GM12878 (cell line): ENCODE measurements at regions not wholly inside any gene's neighbourhood (a gene's known extent, or its start where the extent isn't known, plus 50 kb on each side); places are given as distances from the start of the nearest gene placed in this dataset.

ENCODE experiments used
- ATAC-seq: fragments of 200-7000 bp; cut with Tn5 transposase; 3 replicates; pipeline ENCODE4 v1.9.1; 2020; ENCODE audit warnings: mild to moderate bottlenecking, moderate library complexity
- BruUV-seq: library from RNA; stranded (reverse); fragments of 400-500 nt; replicated peaks from 2 replicates; lab custom pipeline; 2021; lab: Mats Ljungman, UMichigan
- CTCF ChIA-PET: fragments of 300-600 bp; sonication (Branson Sonifier 250); formaldehyde crosslinking; extraction: SDS; loops from one replicate; lab custom pipeline; 2021; ENCODE audit warnings: inconsistent platforms; lab: Yijun Ruan, JAX
- POLR2A ChIA-PET: fragments of 350-600 bp; formaldehyde crosslinking; extraction: SDS; loops from one replicate; lab custom pipeline; 2021; ENCODE audit warnings: inconsistent platforms; lab: Charles Lee
- RAD21 ChIA-PET: fragments of 300-600 bp; sonication (Branson Sonifier 250); formaldehyde crosslinking; loops from one replicate; lab custom pipeline; 2023; ENCODE audit warnings: antibody characterized with exemption; ENCODE audit not compliant: unreplicated experiment; lab: Charles Lee
- SMC1A ChIA-PET: fragments of 300-600 bp; sonication (Branson Sonifier 250); formaldehyde crosslinking; loops from one replicate; lab custom pipeline; 2023; ENCODE audit not compliant: unreplicated experiment, uncharacterized antibody; lab: Charles Lee
- DNase-seq: peaks from one replicate; pipeline ENCODE4 v3.0.0-alpha.2; 2011; ENCODE audit warnings: low read depth, low spot score
- FAIRE-seq: peaks from 3 replicates; lab custom pipeline; 2011; peaks lifted over from hg19 to GRCh38; lab: Jason Lieb, UNC
- H2AFZ ChIP-seq: 2 replicates; pipeline ENCODE4 v1.6.0; 2011; ENCODE audit warnings: low read depth, low read length, control low read depth; ENCODE audit not compliant: control insufficient read depth
- H3K27ac ChIP-seq: 2 replicates; pipeline ENCODE4 v1.5.1; 2011; ENCODE audit warnings: control low read depth; ENCODE audit not compliant: control insufficient read depth, insufficient read depth
- H3K27me3 ChIP-seq, 2 experiments: replicated peaks in 1 of 2; 2 replicates each; pipeline versions ENCODE4 v1.6.0 to v1.6.1; 2011; ENCODE audit warnings: low read length in 1 of 2; ENCODE audit not compliant: control insufficient read depth in 2 of 2, insufficient read depth in 2 of 2
- H3K36me3 ChIP-seq, 2 experiments: 2 replicates each; pipeline ENCODE4 v1.5.1; 2011; ENCODE audit warnings: low read length in 1 of 2; ENCODE audit not compliant: control insufficient read depth in 2 of 2, insufficient read depth in 2 of 2
- H3K4me1 ChIP-seq: 2 replicates; pipeline ENCODE4 v1.6.1; 2011; ENCODE audit warnings: mild to moderate bottlenecking, low read length, moderate library complexity, mixed read lengths; ENCODE audit not compliant: control insufficient read depth, insufficient read depth
- H3K4me2 ChIP-seq: 2 replicates; pipeline ENCODE4 v1.6.0; 2011; ENCODE audit warnings: control low read depth; ENCODE audit not compliant: control insufficient read depth, insufficient read depth
- H3K4me3 ChIP-seq: fragments of 200-600 bp; sonication (generic); 2 replicates; pipeline ENCODE4 v1.5.1; 2016
- H3K79me2 ChIP-seq: 2 replicates; pipeline ENCODE4 v1.6.0; 2011; ENCODE audit warnings: low read length; ENCODE audit not compliant: control insufficient read depth, insufficient read depth
- H3K9ac ChIP-seq: 2 replicates; pipeline ENCODE4 v1.8.0; 2011; ENCODE audit warnings: low read length, control low read depth, mixed read lengths; ENCODE audit not compliant: control insufficient read depth, insufficient read depth
- H3K9me3 ChIP-seq: replicated peaks from 3 replicates; pipeline ENCODE4 v1.5.1; 2011; ENCODE audit warnings: mild to moderate bottlenecking, low read length; ENCODE audit not compliant: control insufficient read depth, insufficient read depth
- H4K20me1 ChIP-seq: 2 replicates; pipeline ENCODE4 v1.6.0; 2011; ENCODE audit not compliant: control insufficient read depth, insufficient read depth
- ASH2L ChIP-seq: fragments of 300-600, 200-600 bp; sonication (generic); IDR thresholded peaks from 2 replicates; pipeline ENCODE4 v1.6.1; 2017; ENCODE audit warnings: low read depth, mild to moderate bottlenecking, borderline replicate concordance
- BHLHE40 ChIP-seq, 2 experiments: fragments of 450-650 bp in 1 of 2; IDR thresholded peaks; 2 replicates each; pipeline ENCODE4 v1.6.1; 2011 to 2017; ENCODE audit warnings: low read depth in 2 of 2, borderline replicate concordance in 1 of 2, improper control_type of control experiment in 1 of 2, low read length in 1 of 2, mild to moderate bottlenecking in 1 of 2
- BMI1 ChIP-seq: fragments of 450-650 bp; IDR thresholded peaks from 2 replicates; pipeline ENCODE4 v1.6.1; 2016; ENCODE audit warnings: mild to moderate bottlenecking, moderate library complexity, borderline replicate concordance
- BRCA1 ChIP-seq: IDR thresholded peaks from 2 replicates; pipeline ENCODE4 v1.6.1; 2011; ENCODE audit warnings: low read depth, low read length, improper control_type of control experiment
- CBFB ChIP-seq: IDR thresholded peaks from 2 replicates; pipeline ENCODE4 v1.6.1; 2016; ENCODE audit warnings: antibody characterized with exemption, low read depth
- CREB1 ChIP-seq: IDR thresholded peaks from 2 replicates; pipeline ENCODE4 v1.6.1; 2012; ENCODE audit warnings: low read depth, mild to moderate bottlenecking, inconsistent platforms
- DPF2 ChIP-seq: fragments of 450-650 bp; IDR thresholded peaks from 2 replicates; pipeline ENCODE4 v1.6.1; 2017; ENCODE audit warnings: mild to moderate bottlenecking
- E2F4 ChIP-seq: IDR thresholded peaks from 2 replicates; pipeline ENCODE4 v1.6.1; 2012; ENCODE audit warnings: low read depth, low read length, improper control_type of control experiment
- ELK1 ChIP-seq: IDR thresholded peaks from 2 replicates; pipeline ENCODE4 v1.6.1; 2012; ENCODE audit warnings: low read depth, low read length, improper control_type of control experiment
- IKZF1 ChIP-seq: fragments of 450-650 bp; conservative IDR thresholded peaks from 2 replicates; pipeline ENCODE4 v1.6.1; 2017; ENCODE audit warnings: antibody characterized with exemption, mild to moderate bottlenecking
- MYB ChIP-seq: fragments of 150-350 bp; IDR thresholded peaks from 2 replicates; pipeline ENCODE4 v1.6.1; 2014; ENCODE audit warnings: mild to moderate bottlenecking, low read depth, low read length, borderline replicate concordance
- MYC ChIP-seq: IDR thresholded peaks from 2 replicates; pipeline ENCODE4 v1.6.1; 2011; ENCODE audit warnings: mild to moderate bottlenecking, low read length, moderate library complexity, inconsistent platforms; ENCODE audit not compliant: insufficient read depth, insufficient replicate concordance, insufficient read length, severe bottlenecking
- POLR2AphosphoS2 ChIP-seq: IDR thresholded peaks from 2 replicates; pipeline ENCODE4 v1.6.1; 2011; ENCODE audit warnings: low read depth, mild to moderate bottlenecking, low read length, improper control_type of control experiment, moderate library complexity
- SREBF2 ChIP-seq: IDR thresholded peaks from 2 replicates; pipeline ENCODE4 v1.6.1; 2012; ENCODE audit warnings: mild to moderate bottlenecking, low read length
- STAT3 ChIP-seq: IDR thresholded peaks from 2 replicates; pipeline ENCODE4 v1.6.1; 2011; ENCODE audit warnings: low read depth, low read length, improper control_type of control experiment
- ZBED1 ChIP-seq: IDR thresholded peaks from 2 replicates; pipeline ENCODE4 v1.6.1; 2016; ENCODE audit warnings: borderline replicate concordance
- ZSCAN29 ChIP-seq: fragments of 450-650 bp; IDR thresholded peaks from 2 replicates; pipeline ENCODE4 v1.6.1; 2017; ENCODE audit warnings: mild to moderate bottlenecking, moderate library complexity
- WGBS: methylation state at CpG from one replicate; pipeline ENCODE4 v1.1.6; 2016; ENCODE audit warnings: low lambda C conversion rate; ENCODE audit not compliant: insufficient replicate concordance, insufficient coverage; ENCODE audit errors: missing lambda C conversion rate; 5-methylcytosine and 5-hydroxymethylcytosine counted together
- in situ Hi-C: fragments of 300-500 bp; cut with MboI; formaldehyde crosslinking; loops from 9 replicates; pipeline ENCODE4 v1.14.3; 2018; ENCODE audit warnings: mixed read lengths
- intact Hi-C: fragments of 100-400 bp; cut with micrococcal nuclease; formaldehyde crosslinking; loops from one replicate; pipeline ENCODE4 v1.14.2; 2022; ENCODE audit not compliant: unreplicated experiment

GRCh38 chr10:64785816-64786215, 1264.6 kb downstream of the REEP3 start:
- Histone ChIP-seq H3K4me1 (no peaks in the 10 kb centered on the region), H3K79me2 (no peaks in the 10 kb centered on the region), H3K4me3 (no peak overlapping the region), H3K36me3 (no peaks in the 10 kb centered on the region), H4K20me1 (no peaks in the 10 kb centered on the region), H3K27me3 (no peaks in the 10 kb centered on the region), H3K27ac (no peak overlapping the region), H2AFZ (no peak overlapping the region), H3K9me3 (no peaks in the 10 kb centered on the region; the same call in 2 of the 3 replicates), H3K4me2 (no peak overlapping the region), H3K9ac (no peak overlapping the region)
- ChIA-PET POLR2A (no interaction called here), CTCF (no interaction called here), SMC1A (interaction anchor here (0.7 to 0.8 kb wide), 2 partner anchors 11 to 49 kb away, joined by 3 read pairs; no protein-coding TSS in a partner anchor), RAD21 (no interaction called here)
- TF ChIP-seq STAT3 = no peak
- no peak for TF ChIP-seq POLR2AphosphoS2
- no peak for TF ChIP-seq BHLHE40 (IDR thresholded peaks at IDR 0.05; ENCODE audit: borderline replicate concordance in 1 of 2, low read depth in 2 of 2, low read length in 1 of 2)
- no peak for TF ChIP-seq ELK1
- TF ChIP-seq MYB = no peak
- TF ChIP-seq CBFB = no peak
- TF ChIP-seq ZBED1 = no peak
- no peak for TF ChIP-seq CREB1
- no peak for TF ChIP-seq ASH2L
- TF ChIP-seq IKZF1 = no peak
- TF ChIP-seq ZSCAN29 = no peak
- no peak for TF ChIP-seq DPF2
- TF ChIP-seq MYC = no peak
- TF ChIP-seq E2F4 = no peak
- TF ChIP-seq BMI1 = no peak
- no peak for TF ChIP-seq BRCA1
- TF ChIP-seq SREBF2 = no peak
- intact Hi-C loops (no loop called here), in situ Hi-C loops (no loop called here)
- 0% methylated on average over 3 of the region's 3 CpGs for WGBS
- no peak for DNase-seq
- ATAC-seq = no peak
- FAIRE-seq = no peak
- no TSS peak for BruUV-seq
